H1 (cell line): ENCODE measurements at regions not wholly inside any gene's neighbourhood (a gene's known extent, or its start where the extent isn't known, plus 50 kb on each side); places are given as distances from the start of the nearest gene placed in this dataset.

Source experiments
- CHD7 ChIP-seq: fragments of 300-600 bp; sonication (generic); IDR thresholded peaks from 2 replicates; pipeline ENCODE4 v1.7.1; 2012; ENCODE audit warnings: low read length, moderate library complexity, mild to moderate bottlenecking, inconsistent platforms; ENCODE audit not compliant: insufficient replicate concordance
- EGR1 ChIP-seq: IDR thresholded peaks from 2 replicates; pipeline ENCODE4 v1.6.1; 2011; ENCODE audit warnings: low read depth, low read length, borderline replicate concordance
- TAF7 ChIP-seq: optimal IDR thresholded peaks from 2 replicates; pipeline ENCODE3; 2011; ENCODE audit warnings: low read depth, mild to moderate bottlenecking, inconsistent platforms, low read length, moderate library complexity, borderline replicate concordance

- TF ChIP-seq CHD7 = no peak
- no peak for TF ChIP-seq TAF7
- no peak for TF ChIP-seq EGR1
Observed at GRCh38 chr3:180335050-180335449, 266.9 kb upstream of the TTC14 start (continued).
